B cell (primary cell): ENCODE measurements at regions not wholly inside any gene's neighbourhood (a gene's known extent, or its start where the extent isn't known, plus 50 kb on each side); places are given as distances from the start of the nearest gene placed in this dataset.

Experiments used
- EZH2 ChIP-seq: IDR thresholded peaks from 2 replicates; pipeline ENCODE4 v1.6.1; 2012; ENCODE audit warnings: borderline replicate concordance, low read depth, mild to moderate bottlenecking, moderate library complexity, low read length; ENCODE audit not compliant: insufficient read depth, poor library complexity, severe bottlenecking
- TF ChIP-seq, protein P1 (sequence below): fragments of 200-600 bp; IDR thresholded peaks from one replicate; pipeline ENCODE4 v1.8.0; 2022; ENCODE audit warnings: antibody characterized with exemption, mild to moderate bottlenecking

DNA sequence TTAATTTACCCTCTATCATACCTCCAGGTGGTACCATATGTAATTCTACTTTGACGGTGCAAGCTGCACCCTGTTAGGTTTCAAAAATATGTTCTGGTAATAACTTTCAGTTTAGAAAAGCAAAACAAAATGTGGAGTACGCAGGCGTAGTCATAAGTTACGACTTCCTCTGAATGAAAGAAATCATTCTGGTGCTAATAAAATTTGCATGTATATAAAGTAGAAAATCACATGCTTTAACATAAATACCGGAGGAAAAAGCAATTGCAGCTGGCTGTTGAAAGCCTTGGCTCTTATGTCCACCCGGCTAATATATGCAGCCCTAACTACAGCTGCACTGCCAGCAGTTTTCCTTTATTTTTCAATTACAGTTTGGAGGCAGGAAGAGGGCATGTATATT is 65.2 kb upstream of the TMPRSS15 start:
- TF ChIP-seq, protein P1, sequence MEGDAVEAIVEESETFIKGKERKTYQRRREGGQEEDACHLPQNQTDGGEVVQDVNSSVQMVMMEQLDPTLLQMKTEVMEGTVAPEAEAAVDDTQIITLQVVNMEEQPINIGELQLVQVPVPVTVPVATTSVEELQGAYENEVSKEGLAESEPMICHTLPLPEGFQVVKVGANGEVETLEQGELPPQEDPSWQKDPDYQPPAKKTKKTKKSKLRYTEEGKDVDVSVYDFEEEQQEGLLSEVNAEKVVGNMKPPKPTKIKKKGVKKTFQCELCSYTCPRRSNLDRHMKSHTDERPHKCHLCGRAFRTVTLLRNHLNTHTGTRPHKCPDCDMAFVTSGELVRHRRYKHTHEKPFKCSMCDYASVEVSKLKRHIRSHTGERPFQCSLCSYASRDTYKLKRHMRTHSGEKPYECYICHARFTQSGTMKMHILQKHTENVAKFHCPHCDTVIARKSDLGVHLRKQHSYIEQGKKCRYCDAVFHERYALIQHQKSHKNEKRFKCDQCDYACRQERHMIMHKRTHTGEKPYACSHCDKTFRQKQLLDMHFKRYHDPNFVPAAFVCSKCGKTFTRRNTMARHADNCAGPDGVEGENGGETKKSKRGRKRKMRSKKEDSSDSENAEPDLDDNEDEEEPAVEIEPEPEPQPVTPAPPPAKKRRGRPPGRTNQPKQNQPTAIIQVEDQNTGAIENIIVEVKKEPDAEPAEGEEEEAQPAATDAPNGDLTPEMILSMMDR = no peak
- no peak for TF ChIP-seq EZH2
